Stimulated activated CD8-positive, alpha-beta memory T cell treated with anti-CD3 and anti-CD28 coated beads, Interleukin-7, amount 100 ng/mL, for 4 hours (primary cell): ENCODE measurements at regions not wholly inside any gene's neighbourhood (a gene's known extent, or its start where the extent isn't known, plus 50 kb on each side); places are given as distances from the start of the nearest gene placed in this dataset.

Experiments used
- DNase-seq, 2 donors: peaks; one replicate each; pipeline ENCODE4 v3.0.0-alpha.2; 2020; ENCODE audit warnings: low read depth in 2 of 2

DNA sequence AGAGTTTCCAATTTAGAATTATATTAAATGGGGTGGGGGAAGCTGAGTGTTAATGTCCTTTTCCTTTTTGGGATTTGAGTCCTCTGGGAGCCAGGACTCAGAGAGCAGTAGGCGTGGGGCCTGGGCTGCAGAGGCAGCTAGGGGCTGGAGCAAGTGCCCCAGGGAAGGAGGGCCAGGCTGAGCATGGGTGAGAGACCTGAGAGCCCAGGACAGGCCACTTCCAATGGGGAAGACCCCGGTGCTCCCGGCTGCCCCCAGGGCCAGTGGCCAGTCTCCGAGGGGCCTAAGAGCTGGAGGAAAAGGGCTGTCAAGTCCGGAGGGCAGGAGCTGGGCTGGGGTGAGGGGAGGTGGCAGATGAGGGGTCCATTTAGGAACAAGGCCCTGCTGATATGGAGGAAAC is 371.5 kb downstream of the ZNF536 start:
- no peak for DNase-seq

GRCh38 chr19:30743011-30743410 is 370.8 kb downstream of the ZNF536 start:
- DNase-seq, result no peak

DNA sequence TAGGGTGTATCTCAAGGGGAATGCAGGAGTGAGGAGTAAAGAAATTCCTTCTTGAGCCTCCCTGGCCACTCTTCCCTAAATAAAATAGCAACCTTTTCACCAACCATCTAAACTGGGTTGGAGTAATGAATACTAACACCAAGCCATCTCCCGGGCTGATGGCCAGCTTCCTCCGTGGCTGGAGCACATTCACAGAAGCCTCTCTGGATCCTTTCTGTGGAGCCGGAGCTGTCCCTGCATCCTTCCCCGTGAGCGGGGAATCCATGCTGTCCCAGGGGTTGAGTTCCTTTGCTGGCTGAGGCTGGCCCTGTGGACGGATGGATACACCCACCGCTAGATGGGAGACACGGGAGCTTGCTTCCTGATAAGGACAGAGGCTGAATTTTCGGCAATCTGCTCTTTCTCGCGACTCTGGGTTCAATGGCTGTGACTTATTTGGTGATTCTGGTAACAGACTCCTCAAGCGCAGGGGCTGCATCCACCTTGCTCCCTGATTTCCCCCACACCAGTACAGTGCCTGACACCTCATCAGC is 370.3 kb downstream of the ZNF536 start:
- DNase-seq, result no peak

DNA sequence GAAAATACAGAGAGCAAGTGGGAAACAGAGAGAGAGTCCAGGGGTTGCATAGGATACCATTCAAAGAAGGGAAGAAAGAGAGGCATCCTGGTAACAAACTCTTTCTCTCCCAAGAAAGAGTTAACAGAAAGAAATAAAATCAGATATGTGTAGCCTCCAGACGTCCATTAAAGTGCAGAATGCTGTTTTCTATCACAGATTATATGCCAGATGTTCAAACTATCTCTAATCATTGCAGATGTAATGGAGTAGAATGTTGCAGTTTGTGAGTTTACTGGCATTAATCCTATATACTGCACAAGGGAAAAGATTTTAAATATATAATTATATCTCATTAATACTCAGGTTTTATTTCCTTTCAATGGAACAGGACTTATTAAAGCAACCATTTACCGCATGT is 369.4 kb downstream of the ZNF536 start:
- DNase-seq, result no peak

- no peak for DNase-seq
These were observed 367.2 kb downstream of the ZNF536 start for GRCh38 chr19:30739394-30739793.

- no peak for DNase-seq
These were observed 365.9 kb downstream of the ZNF536 start for GRCh38 chr19:30738047-30738446.

DNA sequence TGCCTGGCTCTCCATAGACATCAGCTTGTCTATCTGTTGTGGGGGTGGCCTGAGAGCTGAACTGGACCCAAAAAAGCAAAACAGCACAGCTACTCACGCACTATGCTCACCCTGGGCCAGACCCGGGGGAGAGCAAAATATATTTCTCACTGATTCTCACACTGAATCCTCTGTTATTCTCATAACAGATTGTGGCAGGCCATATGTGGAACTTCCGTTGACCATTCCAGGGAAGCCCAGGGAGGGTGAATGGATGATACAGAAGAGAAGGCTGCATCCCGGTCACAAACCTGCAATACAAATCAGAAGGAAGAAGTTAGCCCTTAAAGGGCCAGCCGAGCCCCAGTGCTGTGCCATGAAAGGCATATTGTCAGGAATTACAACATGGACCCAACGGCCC is 362.5 kb downstream of the ZNF536 start:
- no peak for DNase-seq

- no peak for DNase-seq
These were observed 361.8 kb downstream of the ZNF536 start for GRCh38 chr19:30733826-30734550.

GRCh38 chr19:30731591-30731990 is 359.4 kb downstream of the ZNF536 start:
- DNase-seq, result no peak

GRCh38 chr19:30729451-30729850 is 357.3 kb downstream of the ZNF536 start:
- DNase-seq, result no peak

- no peak for DNase-seq
These were observed 350.6 kb downstream of the ZNF536 start for GRCh38 chr19:30722761-30723160.

GRCh38 chr19:30722186-30722585 is 350.0 kb downstream of the ZNF536 start:
- no peak for DNase-seq

DNA sequence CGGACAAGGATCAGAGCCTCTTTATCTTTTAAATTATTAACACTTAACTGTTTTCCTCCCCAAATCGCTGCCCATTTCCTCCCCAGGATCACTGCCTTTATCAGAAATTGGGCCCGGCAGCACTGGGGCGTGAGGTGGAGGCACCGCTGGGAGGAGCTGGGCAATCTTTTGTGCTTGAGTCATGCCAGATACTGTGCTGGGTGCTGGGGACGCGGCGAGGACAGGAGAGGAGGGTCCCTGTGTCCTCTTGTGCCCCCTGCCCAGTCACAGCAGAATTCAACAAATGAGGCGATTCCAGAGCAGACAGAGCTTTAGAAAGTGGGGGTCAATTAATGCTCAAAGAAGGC is 347.8 kb downstream of the ZNF536 start:
- no peak for DNase-seq

DNA sequence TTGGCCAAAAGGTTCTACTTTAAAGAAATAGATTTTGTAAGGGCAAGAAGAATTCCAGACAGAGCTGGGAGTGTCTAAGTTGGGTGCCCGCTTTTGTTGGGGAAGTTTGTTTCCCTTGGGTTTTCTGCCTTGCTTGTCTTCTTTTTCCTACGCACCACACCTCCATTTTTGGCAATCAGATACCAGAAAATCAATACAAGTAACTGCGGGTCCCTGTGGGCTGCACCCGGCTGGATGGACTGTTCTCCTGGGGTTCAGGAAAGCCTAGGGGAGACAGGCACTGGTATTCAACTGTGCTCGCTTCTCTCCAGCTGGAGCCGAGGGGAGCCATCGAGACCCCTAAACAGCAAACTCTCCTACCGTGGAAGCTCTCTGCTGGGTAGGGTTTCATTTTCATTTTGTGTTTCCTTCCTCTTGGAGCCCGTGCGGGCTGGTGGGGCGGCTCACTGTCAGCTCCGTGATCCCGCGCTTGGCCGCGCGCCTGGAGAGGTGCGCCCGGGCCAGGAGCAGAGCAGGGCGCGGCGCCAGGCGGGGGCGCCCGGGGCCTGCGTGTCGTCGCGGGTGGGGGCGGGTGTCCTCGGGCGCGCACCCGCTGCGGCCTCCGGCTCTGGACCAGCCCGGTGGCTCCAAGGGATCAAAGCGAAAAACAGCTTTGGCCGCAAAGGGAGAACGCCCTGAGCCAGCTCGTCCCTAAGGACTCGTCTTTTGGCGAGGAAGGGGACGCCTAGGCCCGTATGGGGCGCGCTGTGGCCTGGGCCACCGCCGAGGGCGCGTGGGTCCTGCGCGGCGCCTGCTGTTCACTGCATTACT is 347.2 kb downstream of the ZNF536 start:
- no peak for DNase-seq

DNA sequence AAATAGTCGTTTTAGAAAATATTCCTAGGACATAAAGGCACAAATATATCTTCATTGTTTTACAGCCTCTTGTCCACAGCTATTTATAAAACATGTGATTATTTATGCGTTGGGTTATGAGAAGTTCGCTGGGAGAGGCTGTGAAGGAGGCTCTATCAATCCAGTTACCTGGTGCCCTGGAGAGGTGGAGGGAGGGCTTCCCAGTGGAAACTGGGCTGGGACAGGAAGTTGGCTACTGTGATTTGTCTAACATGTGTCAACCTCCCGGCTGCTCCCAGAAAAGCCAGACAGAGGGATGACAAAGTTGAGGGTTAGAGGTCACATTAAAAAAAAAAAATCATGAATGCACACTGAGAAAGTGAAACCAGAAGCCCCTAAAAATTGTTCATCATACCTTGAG is 346.5 kb downstream of the ZNF536 start:
- no peak for DNase-seq

GRCh38 chr19:30718014-30718413 is 345.8 kb downstream of the ZNF536 start:
- no peak for DNase-seq

- no peak for DNase-seq
These were observed 345.2 kb downstream of the ZNF536 start for GRCh38 chr19:30717381-30717780.

DNA sequence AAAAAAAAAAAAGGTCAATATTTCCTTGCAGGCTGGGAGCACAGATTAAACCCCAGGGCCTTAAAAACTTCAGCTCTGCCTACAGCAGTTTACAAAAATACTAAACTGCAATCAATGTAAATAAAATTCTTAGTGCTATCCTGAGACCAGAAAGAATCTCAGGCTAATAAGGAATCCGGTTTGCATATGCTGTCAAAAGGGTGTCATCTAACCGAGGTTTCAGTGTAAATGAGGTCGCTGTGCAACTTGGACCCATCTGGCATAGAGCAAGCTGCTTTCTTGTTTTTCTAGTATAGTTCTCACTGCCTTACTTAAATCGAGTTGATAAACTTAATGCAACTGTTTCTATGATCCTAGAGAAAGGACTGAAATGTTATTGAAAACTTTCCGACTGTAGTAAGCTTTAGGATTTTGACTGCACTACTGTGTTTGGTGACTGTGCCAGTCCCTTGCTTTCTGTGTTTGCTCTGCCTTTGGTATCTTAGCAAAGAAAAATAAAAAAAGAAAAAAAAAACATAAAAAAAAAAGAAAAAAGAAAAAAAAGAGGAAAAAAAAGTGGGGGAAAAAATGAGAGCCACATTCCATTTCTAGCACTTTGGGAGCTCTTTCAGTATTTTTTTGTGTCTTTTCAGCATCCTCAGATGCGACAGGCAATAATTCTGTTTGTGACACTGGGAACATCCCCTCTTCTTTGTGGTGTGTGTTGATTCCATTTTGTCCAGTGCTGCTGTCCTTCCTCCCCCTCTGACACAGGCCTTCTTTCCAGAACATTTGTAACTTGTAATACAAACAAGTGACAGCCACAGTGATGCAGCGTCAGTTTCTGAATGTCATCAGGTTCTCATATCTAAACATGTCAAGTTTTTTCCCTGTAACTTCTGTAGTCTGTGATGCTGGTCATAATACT is 340.5 kb downstream of the ZNF536 start:
- no peak for DNase-seq

- no peak for DNase-seq
These were observed 339.6 kb downstream of the ZNF536 start for GRCh38 chr19:30711826-30712225.

DNA sequence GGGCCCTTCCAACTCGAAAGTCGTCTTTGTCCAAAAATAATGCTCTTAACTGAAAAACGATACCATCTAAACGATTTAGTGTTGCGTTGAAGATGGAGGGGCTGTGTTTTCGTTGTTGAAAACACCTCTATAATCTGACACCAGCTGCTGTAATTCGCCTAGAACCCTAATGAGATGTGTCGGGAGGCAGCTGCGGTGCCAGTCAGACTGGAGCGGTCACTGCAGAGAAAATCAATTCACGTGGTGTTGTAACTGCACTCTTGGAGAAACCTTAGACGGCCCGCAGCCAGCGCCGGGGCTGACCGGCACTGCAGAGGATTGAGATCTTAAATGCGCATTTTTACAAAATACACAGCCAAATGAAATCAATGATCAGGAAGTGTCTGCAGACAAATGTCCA is 339.1 kb downstream of the ZNF536 start:
- no peak for DNase-seq

GRCh38 chr19:30710721-30711120 is 338.5 kb downstream of the ZNF536 start:
- no peak for DNase-seq
